GM12878 (cell line): ENCODE measurements at regions not wholly inside any gene's neighbourhood (a gene's known extent, or its start where the extent isn't known, plus 50 kb on each side); places are given as distances from the start of the nearest gene placed in this dataset.

Experiments
- ATAC-seq: fragments of 200-7000 bp; cut with Tn5 transposase; 3 replicates; pipeline ENCODE4 v1.9.1; 2020; ENCODE audit warnings: mild to moderate bottlenecking, moderate library complexity
- BruUV-seq: library from RNA; stranded (reverse); fragments of 400-500 nt; replicated peaks from 2 replicates; lab custom pipeline; 2021; lab: Mats Ljungman, UMichigan
- CTCF ChIA-PET: fragments of 300-600 bp; sonication (Branson Sonifier 250); formaldehyde crosslinking; extraction: SDS; loops from one replicate; lab custom pipeline; 2021; ENCODE audit warnings: inconsistent platforms; lab: Yijun Ruan, JAX
- POLR2A ChIA-PET: fragments of 350-600 bp; formaldehyde crosslinking; extraction: SDS; loops from one replicate; lab custom pipeline; 2021; ENCODE audit warnings: inconsistent platforms; lab: Charles Lee
- RAD21 ChIA-PET: fragments of 300-600 bp; sonication (Branson Sonifier 250); formaldehyde crosslinking; loops from one replicate; lab custom pipeline; 2023; ENCODE audit warnings: antibody characterized with exemption; ENCODE audit not compliant: unreplicated experiment; lab: Charles Lee
- SMC1A ChIA-PET: fragments of 300-600 bp; sonication (Branson Sonifier 250); formaldehyde crosslinking; loops from one replicate; lab custom pipeline; 2023; ENCODE audit not compliant: unreplicated experiment, uncharacterized antibody; lab: Charles Lee
- DNase-seq: peaks from one replicate; pipeline ENCODE4 v3.0.0-alpha.2; 2011; ENCODE audit warnings: low read depth, low spot score
- FAIRE-seq: peaks from 3 replicates; lab custom pipeline; 2011; peaks lifted over from hg19 to GRCh38; lab: Jason Lieb, UNC
- H2AFZ ChIP-seq: 2 replicates; pipeline ENCODE4 v1.6.0; 2011; ENCODE audit warnings: low read depth, low read length, control low read depth; ENCODE audit not compliant: control insufficient read depth
- H3K27ac ChIP-seq: 2 replicates; pipeline ENCODE4 v1.5.1; 2011; ENCODE audit warnings: control low read depth; ENCODE audit not compliant: control insufficient read depth, insufficient read depth
- H3K27me3 ChIP-seq, 2 experiments: replicated peaks in 1 of 2; 2 replicates each; pipeline versions ENCODE4 v1.6.0 to v1.6.1; 2011; ENCODE audit warnings: low read length in 1 of 2; ENCODE audit not compliant: control insufficient read depth in 2 of 2, insufficient read depth in 2 of 2
- H3K36me3 ChIP-seq, 2 experiments: 2 replicates each; pipeline ENCODE4 v1.5.1; 2011; ENCODE audit warnings: low read length in 1 of 2; ENCODE audit not compliant: control insufficient read depth in 2 of 2, insufficient read depth in 2 of 2
- H3K4me1 ChIP-seq: 2 replicates; pipeline ENCODE4 v1.6.1; 2011; ENCODE audit warnings: mild to moderate bottlenecking, low read length, moderate library complexity, mixed read lengths; ENCODE audit not compliant: control insufficient read depth, insufficient read depth
- H3K4me2 ChIP-seq: 2 replicates; pipeline ENCODE4 v1.6.0; 2011; ENCODE audit warnings: control low read depth; ENCODE audit not compliant: control insufficient read depth, insufficient read depth
- H3K4me3 ChIP-seq: fragments of 200-600 bp; sonication (generic); 2 replicates; pipeline ENCODE4 v1.5.1; 2016
- H3K79me2 ChIP-seq: 2 replicates; pipeline ENCODE4 v1.6.0; 2011; ENCODE audit warnings: low read length; ENCODE audit not compliant: control insufficient read depth, insufficient read depth
- H3K9ac ChIP-seq: 2 replicates; pipeline ENCODE4 v1.8.0; 2011; ENCODE audit warnings: low read length, control low read depth, mixed read lengths; ENCODE audit not compliant: control insufficient read depth, insufficient read depth
- H3K9me3 ChIP-seq: replicated peaks from 3 replicates; pipeline ENCODE4 v1.5.1; 2011; ENCODE audit warnings: mild to moderate bottlenecking, low read length; ENCODE audit not compliant: control insufficient read depth, insufficient read depth
- H4K20me1 ChIP-seq: 2 replicates; pipeline ENCODE4 v1.6.0; 2011; ENCODE audit not compliant: control insufficient read depth, insufficient read depth
- CBX5 ChIP-seq: sonication (generic); IDR thresholded peaks from 2 replicates; pipeline ENCODE4 v1.6.1; 2016; ENCODE audit warnings: low read depth, moderate library complexity, mild to moderate bottlenecking, inconsistent platforms
- RFX5 ChIP-seq: IDR thresholded peaks from 2 replicates; pipeline ENCODE4 v1.6.1; 2011; ENCODE audit warnings: low read depth, low read length, improper control_type of control experiment
- WGBS: methylation state at CpG from one replicate; pipeline ENCODE4 v1.1.6; 2016; ENCODE audit warnings: low lambda C conversion rate; ENCODE audit not compliant: insufficient replicate concordance, insufficient coverage; ENCODE audit errors: missing lambda C conversion rate; 5-methylcytosine and 5-hydroxymethylcytosine counted together
- in situ Hi-C: fragments of 300-500 bp; cut with MboI; formaldehyde crosslinking; loops from 9 replicates; pipeline ENCODE4 v1.14.3; 2018; ENCODE audit warnings: mixed read lengths
- intact Hi-C: fragments of 100-400 bp; cut with micrococcal nuclease; formaldehyde crosslinking; loops from one replicate; pipeline ENCODE4 v1.14.2; 2022; ENCODE audit not compliant: unreplicated experiment
- TF ChIP-seq, protein P1 (sequence below): IDR thresholded peaks from 2 replicates; pipeline ENCODE4 v1.6.1; 2012; ENCODE audit warnings: low read depth, low read length, improper control_type of control experiment
- TF ChIP-seq, protein P2 (sequence below): fragments of 450-650 bp; IDR thresholded peaks from 2 replicates; pipeline ENCODE4 v1.6.1; 2017; ENCODE audit warnings: mild to moderate bottlenecking, low read depth, inconsistent platforms; ENCODE audit not compliant: poor library complexity, severe bottlenecking
- TF ChIP-seq, protein P3 (sequence below): IDR thresholded peaks from 2 replicates; pipeline ENCODE4 v1.6.1; 2012; ENCODE audit warnings: low read depth, low read length, improper control_type of control experiment

DNA sequence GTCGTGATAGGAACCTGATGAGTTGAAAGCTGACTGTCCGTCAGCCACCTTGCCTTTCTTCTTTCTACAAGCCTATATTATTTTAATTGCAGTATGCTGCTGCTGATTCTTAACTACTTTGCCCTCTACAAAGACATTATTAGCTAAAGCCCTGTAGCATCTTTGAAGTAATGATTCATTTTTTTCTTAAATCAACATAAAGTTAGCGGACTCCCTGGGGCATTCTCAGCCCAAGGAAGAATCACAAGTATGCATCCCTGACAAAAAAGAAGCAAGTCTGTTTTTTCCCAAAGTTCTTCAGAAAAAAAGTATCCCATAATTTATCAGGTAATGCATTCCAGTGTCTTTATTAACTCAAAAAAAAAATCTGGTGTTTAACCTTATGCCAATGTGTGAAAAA is 69.5 kb upstream of the TAS2R1 start:
- H2AFZ ChIP-seq: no peak overlapping the region
- no peaks in the 10 kb centered on the region for H3K27me3 ChIP-seq
- in situ Hi-C loops (no loop called here), intact Hi-C loops (no loop called here)
- no peak overlapping the region for H3K4me2 ChIP-seq
- H3K79me2 ChIP-seq: no peaks in the 10 kb centered on the region
- ChIA-PET POLR2A (no interaction called here), SMC1A (no interaction called here), CTCF (no interaction called here), RAD21 (no interaction called here)
- DNase-seq (no peak), ATAC-seq (no peak), FAIRE-seq (no peak)
- H3K36me3 ChIP-seq: no peaks in the 10 kb centered on the region
- no peaks in the 10 kb centered on the region for H3K9me3 ChIP-seq
- no peaks in the 10 kb centered on the region for H4K20me1 ChIP-seq
- 35% methylated on average over 3 of the region's 3 CpGs for WGBS
- no peaks in the 10 kb centered on the region for H3K4me1 ChIP-seq
- no peak for TF ChIP-seq RFX5
- TF ChIP-seq, protein P1, sequence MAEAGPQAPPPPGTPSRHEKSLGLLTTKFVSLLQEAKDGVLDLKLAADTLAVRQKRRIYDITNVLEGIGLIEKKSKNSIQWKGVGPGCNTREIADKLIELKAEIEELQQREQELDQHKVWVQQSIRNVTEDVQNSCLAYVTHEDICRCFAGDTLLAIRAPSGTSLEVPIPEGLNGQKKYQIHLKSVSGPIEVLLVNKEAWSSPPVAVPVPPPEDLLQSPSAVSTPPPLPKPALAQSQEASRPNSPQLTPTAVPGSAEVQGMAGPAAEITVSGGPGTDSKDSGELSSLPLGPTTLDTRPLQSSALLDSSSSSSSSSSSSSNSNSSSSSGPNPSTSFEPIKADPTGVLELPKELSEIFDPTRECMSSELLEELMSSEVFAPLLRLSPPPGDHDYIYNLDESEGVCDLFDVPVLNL: no peak
- TF ChIP-seq, protein P2, sequence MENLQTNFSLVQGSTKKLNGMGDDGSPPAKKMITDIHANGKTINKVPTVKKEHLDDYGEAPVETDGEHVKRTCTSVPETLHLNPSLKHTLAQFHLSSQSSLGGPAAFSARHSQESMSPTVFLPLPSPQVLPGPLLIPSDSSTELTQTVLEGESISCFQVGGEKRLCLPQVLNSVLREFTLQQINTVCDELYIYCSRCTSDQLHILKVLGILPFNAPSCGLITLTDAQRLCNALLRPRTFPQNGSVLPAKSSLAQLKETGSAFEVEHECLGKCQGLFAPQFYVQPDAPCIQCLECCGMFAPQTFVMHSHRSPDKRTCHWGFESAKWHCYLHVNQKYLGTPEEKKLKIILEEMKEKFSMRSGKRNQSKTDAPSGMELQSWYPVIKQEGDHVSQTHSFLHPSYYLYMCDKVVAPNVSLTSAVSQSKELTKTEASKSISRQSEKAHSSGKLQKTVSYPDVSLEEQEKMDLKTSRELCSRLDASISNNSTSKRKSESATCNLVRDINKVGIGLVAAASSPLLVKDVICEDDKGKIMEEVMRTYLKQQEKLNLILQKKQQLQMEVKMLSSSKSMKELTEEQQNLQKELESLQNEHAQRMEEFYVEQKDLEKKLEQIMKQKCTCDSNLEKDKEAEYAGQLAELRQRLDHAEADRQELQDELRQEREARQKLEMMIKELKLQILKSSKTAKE: no peak
- TF ChIP-seq CBX5: no peak
- TF ChIP-seq, protein P3, sequence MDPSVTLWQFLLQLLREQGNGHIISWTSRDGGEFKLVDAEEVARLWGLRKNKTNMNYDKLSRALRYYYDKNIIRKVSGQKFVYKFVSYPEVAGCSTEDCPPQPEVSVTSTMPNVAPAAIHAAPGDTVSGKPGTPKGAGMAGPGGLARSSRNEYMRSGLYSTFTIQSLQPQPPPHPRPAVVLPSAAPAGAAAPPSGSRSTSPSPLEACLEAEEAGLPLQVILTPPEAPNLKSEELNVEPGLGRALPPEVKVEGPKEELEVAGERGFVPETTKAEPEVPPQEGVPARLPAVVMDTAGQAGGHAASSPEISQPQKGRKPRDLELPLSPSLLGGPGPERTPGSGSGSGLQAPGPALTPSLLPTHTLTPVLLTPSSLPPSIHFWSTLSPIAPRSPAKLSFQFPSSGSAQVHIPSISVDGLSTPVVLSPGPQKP: no peak
- H3K4me3 ChIP-seq: no peak overlapping the region
- H3K27ac ChIP-seq: no peak overlapping the region
- BruUV-seq: no TSS peak
- no peak overlapping the region for H3K9ac ChIP-seq
